SU-DHL-6 (cell line): ENCODE measurements at regions not wholly inside any gene's neighbourhood (a gene's known extent, or its start where the extent isn't known, plus 50 kb on each side); places are given as distances from the start of the nearest gene placed in this dataset.
"Not testable (repeated sequence)": the region's sequence is repeated elsewhere in the genome, so short reads cannot be mapped to it uniquely, and the experiment has no call there.

Experiments used
- H2AFZ ChIP-seq: fragments of 200-600 bp; sonication (generic); 2 replicates; pipeline ENCODE4 v1.6.1; 2014; ENCODE audit warnings: low read depth, mild to moderate bottlenecking, moderate library complexity, mixed read lengths, antibody characterized with exemption, low read length; ENCODE audit not compliant: severe bottlenecking
- H3F3A ChIP-seq: fragments of 200-600 bp; shearing (Covaris generic); 2 replicates; pipeline ENCODE4 v1.6.0; 2016; ENCODE audit warnings: antibody characterized with exemption, mild to moderate bottlenecking; ENCODE audit not compliant: insufficient read depth
- H3K27ac ChIP-seq: fragments of 200-600 bp; sonication (generic); 2 replicates; pipeline ENCODE4 v1.5.1; 2016; ENCODE audit warnings: low read depth, mild to moderate bottlenecking, low read length, moderate library complexity, mixed read lengths
- H3K27me3 ChIP-seq: fragments of 200-600 bp; sonication (generic), shearing (Covaris generic); 2 replicates; pipeline ENCODE4 v1.6.0; 2014; ENCODE audit warnings: mild to moderate bottlenecking, low read length
- H3K36me3 ChIP-seq: fragments of 200-600 bp; sonication (generic); 2 replicates; pipeline ENCODE4 v1.6.1; 2014; ENCODE audit warnings: mild to moderate bottlenecking, low read length, mixed read lengths
- H3K4me2 ChIP-seq: fragments of 300-600, 200-600 bp; shearing (Covaris generic), sonication (generic); 2 replicates; pipeline ENCODE4 v1.6.0; 2014; ENCODE audit warnings: low read length, low read depth, mild to moderate bottlenecking; ENCODE audit not compliant: poor library complexity, severe bottlenecking
- H3K4me3 ChIP-seq: fragments of 200-600 bp; sonication (generic); 2 replicates; pipeline ENCODE4 v1.5.1; 2014; ENCODE audit warnings: antibody characterized with exemption, low read length, mild to moderate bottlenecking, mixed read lengths; ENCODE audit not compliant: insufficient read depth, poor library complexity, severe bottlenecking
- H3K79me2 ChIP-seq: fragments of 200-600 bp; sonication (generic); 2 replicates; pipeline ENCODE4 v1.6.1; 2014; ENCODE audit warnings: mild to moderate bottlenecking, low read length, moderate library complexity; ENCODE audit not compliant: insufficient read depth
- H3K9ac ChIP-seq: fragments of 200-600 bp; sonication (generic); 2 replicates; pipeline ENCODE4 v1.7.0; 2014; ENCODE audit warnings: mild to moderate bottlenecking, low read length
- H3K9me2 ChIP-seq: fragments of 200-600 bp; sonication (generic); replicated peaks from 2 replicates; pipeline ENCODE4 v1.6.1; 2014; ENCODE audit warnings: low read length; ENCODE audit not compliant: insufficient read depth
- H3K9me3 ChIP-seq: fragments of 200-600 bp; sonication (generic); 2 replicates; pipeline ENCODE4 v1.6.1; 2014; ENCODE audit warnings: low read length, mixed read lengths; ENCODE audit not compliant: insufficient read depth
- H4K20me1 ChIP-seq: fragments of 200-600 bp; sonication (generic); 2 replicates; pipeline ENCODE4 v1.6.1; 2014; ENCODE audit warnings: low read depth, mild to moderate bottlenecking, antibody characterized with exemption, low read length, moderate library complexity, mixed read lengths

GRCh38 chr4:49322610-49323572 lies 336.8 kb downstream of the CWH43 start:
- H3K9me2 ChIP-seq, H3K27me3 ChIP-seq, H3K4me3 ChIP-seq, H3K4me2 ChIP-seq, H3K79me2 ChIP-seq, H3K27ac ChIP-seq, H3K9me3 ChIP-seq, H3F3A ChIP-seq, H3K36me3 ChIP-seq, H3K9ac ChIP-seq, H4K20me1 ChIP-seq, H2AFZ ChIP-seq: not testable (repeated sequence)

- H2AFZ ChIP-seq, H3K27ac ChIP-seq, H3K36me3 ChIP-seq, H3F3A ChIP-seq, H3K9me2 ChIP-seq, H3K9me3 ChIP-seq, H4K20me1 ChIP-seq, H3K9ac ChIP-seq, H3K79me2 ChIP-seq, H3K27me3 ChIP-seq, H3K4me3 ChIP-seq, H3K4me2 ChIP-seq: not testable (repeated sequence)
Observed at GRCh38 chr4:49323573-49323940, 337.5 kb downstream of the CWH43 start.
